ENCODE measurements at regions not wholly inside any gene's neighbourhood (a gene's known extent, or its start where the extent isn't known, plus 50 kb on each side); places are given as distances from the start of the nearest gene placed in this dataset.

DNA sequence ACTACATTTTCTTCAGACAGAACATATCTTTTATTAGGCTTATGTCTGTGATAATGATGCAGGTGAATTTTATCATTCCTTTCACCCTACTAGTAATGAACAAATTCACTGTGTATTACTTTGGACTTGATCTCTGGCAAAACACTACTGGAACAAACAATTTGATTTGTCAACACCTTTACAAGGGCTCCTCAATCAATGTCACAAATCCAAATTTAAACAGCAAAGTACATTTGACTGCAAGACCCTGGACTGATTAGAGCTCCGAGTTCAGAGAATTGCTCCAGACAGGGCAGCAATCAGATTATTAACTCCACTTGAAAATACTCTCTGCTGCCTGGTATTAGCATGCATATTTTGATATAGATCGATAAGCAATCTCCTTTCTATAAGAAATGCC, 547.6 kb upstream of the SALL1 start:
- no peaks in the 10 kb centered on the region for H3K36me3 ChIP-seq (ENCODE audit: insufficient read depth, low read length)
- no peak overlapping the region for H2AFZ ChIP-seq (ENCODE audit: low read length, unreplicated experiment)
- H3K79me2 ChIP-seq (ENCODE audit: control insufficient read depth, insufficient read depth, low read length, unreplicated experiment): no peaks in the 10 kb centered on the region
- H3K4me3 ChIP-seq (ENCODE audit: low read depth, low read length): no peak overlapping the region
- H3K27me3 ChIP-seq (ENCODE audit: insufficient read depth, low read length): no peaks in the 10 kb centered on the region
- H3K4me1 ChIP-seq (ENCODE audit: control insufficient read depth, insufficient read depth, low read length, unreplicated experiment): no peaks in the 10 kb centered on the region
- no peak overlapping the region for H3K27ac ChIP-seq (ENCODE audit: low read depth, low read length)

DNA sequence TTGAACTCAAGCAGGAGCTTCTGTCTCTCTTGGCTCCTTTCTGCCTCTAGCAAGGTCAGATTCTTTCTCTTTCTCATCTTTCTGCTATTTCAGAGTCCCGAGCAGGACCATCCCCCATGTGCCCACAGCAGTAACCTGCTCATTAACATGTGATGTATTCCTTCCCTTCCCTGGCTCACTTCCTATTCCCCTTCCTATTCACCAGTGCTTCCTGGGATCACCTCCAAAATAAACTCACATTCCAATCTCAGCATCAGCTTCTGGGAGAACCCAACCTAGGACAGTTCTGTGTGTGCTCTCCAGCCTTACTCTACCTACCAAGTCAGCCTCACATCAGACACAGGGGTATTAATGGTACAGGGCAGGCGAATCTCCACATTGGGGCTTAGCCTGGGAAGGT, 546.4 kb upstream of the SALL1 start:
- Histone ChIP-seq H3K36me3 (ENCODE audit: insufficient read depth, low read length) (no peaks in the 10 kb centered on the region), H3K27ac (ENCODE audit: low read depth, low read length) (no peak overlapping the region), H3K79me2 (ENCODE audit: control insufficient read depth, insufficient read depth, low read length, unreplicated experiment) (no peaks in the 10 kb centered on the region), H3K4me3 (ENCODE audit: low read depth, low read length) (no peak overlapping the region), H3K27me3 (ENCODE audit: insufficient read depth, low read length) (no peaks in the 10 kb centered on the region), H2AFZ (ENCODE audit: low read length, unreplicated experiment) (no peak overlapping the region), H3K4me1 (ENCODE audit: control insufficient read depth, insufficient read depth, low read length, unreplicated experiment) (no peaks in the 10 kb centered on the region)

DNA sequence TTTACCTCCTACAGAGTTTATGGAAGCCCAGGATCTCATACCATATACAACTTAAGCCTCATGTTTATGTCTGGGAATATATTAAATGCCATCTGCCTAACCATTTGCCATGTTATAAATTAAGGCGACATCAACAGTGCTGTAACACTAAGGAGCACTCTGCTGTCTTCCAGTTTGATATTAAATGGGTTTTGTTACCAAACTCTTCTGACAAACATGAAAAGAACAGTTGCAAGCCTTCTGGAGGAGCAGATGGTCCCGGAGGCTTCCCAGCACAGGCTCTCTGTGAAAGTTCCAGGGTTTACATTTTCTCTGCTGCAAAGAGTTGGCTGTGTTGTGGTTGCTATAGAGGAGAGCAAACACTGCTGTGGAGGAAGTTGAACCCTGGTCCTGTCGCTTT, 545.3 kb upstream of the SALL1 start:
- Histone ChIP-seq H2AFZ (ENCODE audit: low read length, unreplicated experiment) (no peak overlapping the region), H3K4me1 (ENCODE audit: control insufficient read depth, insufficient read depth, low read length, unreplicated experiment) (no peaks in the 10 kb centered on the region)

DNA sequence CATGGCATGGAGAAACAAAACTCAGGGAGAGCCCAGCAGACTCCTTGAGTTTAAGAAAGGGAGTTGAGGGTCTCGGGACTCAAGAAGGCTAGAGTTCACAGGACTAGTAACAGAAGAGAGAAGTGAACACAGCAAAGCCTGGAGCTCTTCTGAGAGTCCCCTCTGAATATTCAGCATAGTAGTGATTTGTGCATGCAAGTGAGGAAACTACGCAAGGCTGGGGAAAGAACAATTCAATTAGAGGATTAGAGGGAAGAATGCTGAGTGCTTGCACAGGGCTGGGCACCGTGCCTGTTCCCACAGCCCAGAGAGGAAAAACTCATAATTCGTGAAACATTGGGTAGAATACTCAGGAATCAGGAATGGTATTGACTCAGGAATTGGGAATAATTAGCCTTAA, 540.0 kb upstream of the SALL1 start:
- no peaks in the 10 kb centered on the region for H3K79me2 ChIP-seq (ENCODE audit: control insufficient read depth, insufficient read depth, low read length, unreplicated experiment)
- no peaks in the 10 kb centered on the region for H3K36me3 ChIP-seq (ENCODE audit: insufficient read depth, low read length)
- H3K4me3 ChIP-seq (ENCODE audit: low read depth, low read length): no peak overlapping the region
- H3K27me3 ChIP-seq (ENCODE audit: insufficient read depth, low read length): no peaks in the 10 kb centered on the region
- H3K27ac ChIP-seq (ENCODE audit: low read depth, low read length): no peak overlapping the region
- no peaks in the 10 kb centered on the region for H3K4me1 ChIP-seq (ENCODE audit: control insufficient read depth, insufficient read depth, low read length, unreplicated experiment)
- no peak overlapping the region for H2AFZ ChIP-seq (ENCODE audit: low read length, unreplicated experiment)

More for the DNA sequence above, 545.3 kb upstream of the SALL1 start:
- Histone ChIP-seq H3K36me3 (ENCODE audit: insufficient read depth, low read length) (no peaks in the 10 kb centered on the region), H3K27me3 (ENCODE audit: insufficient read depth, low read length) (no peaks in the 10 kb centered on the region), H3K79me2 (ENCODE audit: control insufficient read depth, insufficient read depth, low read length, unreplicated experiment) (no peaks in the 10 kb centered on the region), H3K4me3 (ENCODE audit: low read depth, low read length) (no peak overlapping the region), H3K27ac (ENCODE audit: low read depth, low read length) (no peak overlapping the region)

DNA sequence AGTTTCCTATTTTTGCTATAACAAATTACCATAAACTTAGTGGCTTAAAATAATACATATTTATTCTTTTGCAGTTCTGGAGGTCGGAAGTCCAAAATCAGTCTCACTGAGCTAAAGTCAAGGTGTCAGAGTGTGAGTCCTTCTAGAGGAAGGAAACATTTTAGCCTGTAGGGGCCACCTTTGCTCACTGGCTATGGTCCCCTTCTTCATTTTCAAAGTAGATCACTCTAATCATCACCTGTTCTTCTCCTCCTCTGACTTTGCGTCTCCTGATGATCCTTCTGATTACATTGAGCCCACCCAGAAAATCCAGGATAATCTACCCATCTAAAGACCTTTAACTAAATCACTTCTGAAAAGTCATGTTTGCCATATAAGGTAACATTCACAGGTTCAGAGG, 534.4 kb upstream of the SALL1 start:
- H3K79me2 ChIP-seq (ENCODE audit: control insufficient read depth, insufficient read depth, low read length, unreplicated experiment): no peaks in the 10 kb centered on the region
- H3K27me3 ChIP-seq (ENCODE audit: insufficient read depth, low read length): no peaks in the 10 kb centered on the region
- no peaks in the 10 kb centered on the region for H3K36me3 ChIP-seq (ENCODE audit: insufficient read depth, low read length)
- no peaks in the 10 kb centered on the region for H3K4me1 ChIP-seq (ENCODE audit: control insufficient read depth, insufficient read depth, low read length, unreplicated experiment)
- no peak overlapping the region for H3K4me3 ChIP-seq (ENCODE audit: low read depth, low read length)
- H2AFZ ChIP-seq (ENCODE audit: low read length, unreplicated experiment): no peak overlapping the region
- no peak overlapping the region for H3K27ac ChIP-seq (ENCODE audit: low read depth, low read length)

DNA sequence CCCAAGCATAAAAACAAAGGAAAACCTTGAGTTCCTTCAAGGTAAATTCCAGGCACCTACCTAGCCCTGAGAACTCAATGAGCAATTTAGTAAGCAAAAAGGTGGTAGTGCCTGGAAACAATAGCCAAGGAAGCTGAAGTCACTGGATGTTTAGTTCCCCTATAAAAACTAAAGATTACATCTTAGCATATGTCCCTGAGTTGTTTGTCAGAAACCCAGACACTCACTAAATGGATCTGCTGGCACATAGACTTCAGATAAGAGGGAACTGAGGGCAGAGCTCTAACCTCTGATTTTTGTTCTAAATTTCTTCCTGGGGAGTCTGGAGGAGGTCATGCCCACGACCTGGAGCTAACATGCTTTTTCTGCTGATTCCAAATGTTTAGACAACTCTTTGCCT, 532.8 kb upstream of the SALL1 start:
- no peak overlapping the region for H2AFZ ChIP-seq (ENCODE audit: low read length, unreplicated experiment)
- no peak overlapping the region for H3K4me3 ChIP-seq (ENCODE audit: low read depth, low read length)

DNA sequence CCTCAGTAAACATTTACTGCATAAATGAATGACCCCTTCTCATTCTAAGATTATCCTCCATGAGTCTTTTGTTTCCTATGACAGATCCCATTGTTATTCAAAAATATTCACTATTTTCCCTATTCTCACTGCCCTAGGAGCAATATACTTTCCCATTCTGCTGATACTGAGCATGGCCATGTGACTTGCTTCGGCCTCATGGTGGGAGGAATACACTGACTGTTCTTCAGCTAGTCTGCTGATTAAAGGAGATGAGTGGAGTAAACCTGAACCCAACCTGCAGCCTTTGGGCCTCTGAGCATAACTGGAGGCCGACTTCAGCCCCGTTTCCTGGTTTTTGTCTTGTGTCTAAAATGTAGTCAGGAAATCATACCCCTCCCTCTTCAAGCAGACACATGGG, 531.8 kb upstream of the SALL1 start:
- Histone ChIP-seq H3K4me1 (ENCODE audit: control insufficient read depth, insufficient read depth, low read length, unreplicated experiment) (no peaks in the 10 kb centered on the region), H3K4me3 (ENCODE audit: low read depth, low read length) (no peak overlapping the region), H3K27ac (ENCODE audit: low read depth, low read length) (no peak overlapping the region), H3K79me2 (ENCODE audit: control insufficient read depth, insufficient read depth, low read length, unreplicated experiment) (no peaks in the 10 kb centered on the region), H3K36me3 (ENCODE audit: insufficient read depth, low read length) (no peaks in the 10 kb centered on the region), H2AFZ (ENCODE audit: low read length, unreplicated experiment) (no peak overlapping the region), H3K27me3 (ENCODE audit: insufficient read depth, low read length) (no peaks in the 10 kb centered on the region)

More for the DNA sequence above, 532.8 kb upstream of the SALL1 start:
- Histone ChIP-seq H3K4me1 (ENCODE audit: control insufficient read depth, insufficient read depth, low read length, unreplicated experiment) (no peaks in the 10 kb centered on the region), H3K79me2 (ENCODE audit: control insufficient read depth, insufficient read depth, low read length, unreplicated experiment) (no peaks in the 10 kb centered on the region), H3K27ac (ENCODE audit: low read depth, low read length) (no peak overlapping the region), H3K36me3 (ENCODE audit: insufficient read depth, low read length) (no peaks in the 10 kb centered on the region), H3K27me3 (ENCODE audit: insufficient read depth, low read length) (no peaks in the 10 kb centered on the region)

DNA sequence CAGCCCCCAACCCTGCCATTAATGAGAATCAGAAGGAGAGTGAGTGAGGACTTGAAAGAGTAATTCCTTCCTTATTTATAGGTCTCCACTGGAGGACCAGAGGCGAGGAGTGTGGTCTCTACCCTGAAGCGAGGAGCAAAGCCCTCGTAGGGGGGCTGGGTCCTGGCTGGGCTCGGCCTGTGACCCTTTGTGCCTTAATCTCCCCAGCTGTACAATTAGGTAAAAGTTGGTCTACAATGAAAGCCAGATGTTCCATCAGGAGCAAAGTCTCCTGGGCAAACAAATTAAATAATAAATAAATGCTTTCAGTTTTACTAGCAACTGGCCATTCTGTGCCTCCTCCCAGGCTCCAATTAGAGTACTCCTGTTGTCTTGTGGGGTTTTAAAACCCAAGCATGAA, 523.5 kb upstream of the SALL1 start:
- Histone ChIP-seq H3K27me3 (ENCODE audit: insufficient read depth, low read length) (peaks cover 8% of the 10 kb centered on the region; the same call in 1 of the 2 replicates), H3K36me3 (ENCODE audit: insufficient read depth, low read length) (no peaks in the 10 kb centered on the region), H3K4me3 (ENCODE audit: low read depth, low read length) (no peak overlapping the region), H3K4me1 (ENCODE audit: control insufficient read depth, insufficient read depth, low read length, unreplicated experiment) (no peaks in the 10 kb centered on the region), H3K79me2 (ENCODE audit: control insufficient read depth, insufficient read depth, low read length, unreplicated experiment) (no peaks in the 10 kb centered on the region), H3K27ac (ENCODE audit: low read depth, low read length) (no peak overlapping the region), H2AFZ (ENCODE audit: low read length, unreplicated experiment) (no peak overlapping the region)

DNA sequence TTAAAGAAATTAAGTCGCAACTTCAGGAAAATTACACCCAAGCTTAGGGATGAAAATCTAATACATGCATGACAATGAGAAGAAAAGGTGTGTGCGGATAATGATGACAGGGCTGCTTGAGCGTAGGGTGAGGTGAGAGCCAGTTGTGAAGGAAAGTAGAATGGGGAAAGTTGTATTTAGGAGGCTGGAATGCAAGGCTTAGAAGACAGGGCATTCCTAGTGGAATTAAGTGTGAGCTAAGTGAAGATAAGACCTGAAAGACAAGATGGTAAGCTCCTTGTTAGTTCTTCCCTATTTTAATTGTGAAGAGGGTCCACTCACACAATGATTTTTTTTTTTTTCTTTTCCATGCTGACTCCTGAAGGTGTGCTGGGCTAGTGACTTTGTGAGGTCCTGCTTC, 519.5 kb upstream of the SALL1 start:
- Histone ChIP-seq H3K27ac (ENCODE audit: low read depth, low read length) (no peak overlapping the region), H3K4me3 (ENCODE audit: low read depth, low read length) (no peak overlapping the region), H3K4me1 (ENCODE audit: control insufficient read depth, insufficient read depth, low read length, unreplicated experiment) (no peaks in the 10 kb centered on the region), H3K79me2 (ENCODE audit: control insufficient read depth, insufficient read depth, low read length, unreplicated experiment) (no peaks in the 10 kb centered on the region), H3K27me3 (ENCODE audit: insufficient read depth, low read length) (peaks cover 24% of the 10 kb centered on the region), H3K36me3 (ENCODE audit: insufficient read depth, low read length) (no peaks in the 10 kb centered on the region), H2AFZ (ENCODE audit: low read length, unreplicated experiment) (no peak overlapping the region)

DNA sequence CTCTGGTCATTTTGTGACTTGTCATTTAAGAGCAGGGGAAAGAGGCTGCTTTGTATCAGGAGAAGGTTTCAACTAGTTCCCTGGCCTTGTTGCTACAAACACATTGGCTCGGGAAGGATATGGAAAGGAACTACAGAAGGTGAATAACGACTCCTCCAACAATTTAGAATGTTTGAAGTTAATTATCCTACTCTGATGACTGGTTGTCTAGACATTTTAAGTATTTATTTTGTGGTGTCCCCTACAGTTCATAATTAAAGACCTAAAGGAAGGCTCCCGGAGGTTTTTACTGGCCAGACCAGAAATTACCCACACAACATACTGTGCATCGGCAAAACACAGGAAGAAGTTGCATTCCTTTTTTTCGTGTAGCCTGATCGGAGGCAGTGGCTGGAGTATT, 515.8 kb upstream of the SALL1 start:
- Histone ChIP-seq H3K4me1 (ENCODE audit: control insufficient read depth, insufficient read depth, low read length, unreplicated experiment) (no peaks in the 10 kb centered on the region), H3K27ac (ENCODE audit: low read depth, low read length) (no peak overlapping the region), H3K79me2 (ENCODE audit: control insufficient read depth, insufficient read depth, low read length, unreplicated experiment) (no peaks in the 10 kb centered on the region), H3K27me3 (ENCODE audit: insufficient read depth, low read length) (peaks cover 28% of the 10 kb centered on the region), H3K36me3 (ENCODE audit: insufficient read depth, low read length) (no peaks in the 10 kb centered on the region), H2AFZ (ENCODE audit: low read length, unreplicated experiment) (no peak overlapping the region), H3K4me3 (ENCODE audit: low read depth, low read length) (no peak overlapping the region)

DNA sequence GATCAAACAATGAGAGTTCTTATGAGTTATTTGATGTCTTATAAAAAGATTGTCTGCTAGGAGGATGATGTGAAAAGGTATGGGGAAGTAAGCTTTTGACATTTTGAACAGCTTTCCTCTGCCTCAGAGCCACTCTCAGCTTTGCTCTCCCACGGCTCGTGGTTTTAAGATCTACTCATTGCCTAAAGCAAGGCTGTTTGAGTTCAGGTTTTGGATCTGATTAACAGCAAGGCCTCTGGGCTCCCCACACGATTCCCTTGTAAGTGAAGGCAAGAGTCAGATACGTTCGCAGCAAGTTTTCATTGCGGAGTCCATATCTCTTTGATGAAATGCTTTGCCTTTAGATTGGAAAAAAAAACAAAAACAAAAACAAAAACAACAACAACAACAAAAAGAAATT, 515.0 kb upstream of the SALL1 start:
- Histone ChIP-seq H3K79me2 (ENCODE audit: control insufficient read depth, insufficient read depth, low read length, unreplicated experiment) (no peaks in the 10 kb centered on the region), H3K27ac (ENCODE audit: low read depth, low read length) (no peak overlapping the region), H2AFZ (ENCODE audit: low read length, unreplicated experiment) (no peak overlapping the region), H3K36me3 (ENCODE audit: insufficient read depth, low read length) (no peaks in the 10 kb centered on the region), H3K4me3 (ENCODE audit: low read depth, low read length) (no peak overlapping the region), H3K4me1 (ENCODE audit: control insufficient read depth, insufficient read depth, low read length, unreplicated experiment) (no peaks in the 10 kb centered on the region), H3K27me3 (ENCODE audit: insufficient read depth, low read length) (peaks cover 28% of the 10 kb centered on the region)
